ENCODE measurements at regions not wholly inside any gene's neighbourhood (a gene's known extent, or its start where the extent isn't known, plus 50 kb on each side); places are given as distances from the start of the nearest gene placed in this dataset.

- H3K36me3 ChIP-seq (replicated peaks in 1 of 2; ENCODE audit: insufficient read depth in 1 of 2, low read depth in 2 of 2), result no peaks in the 10 kb centered on the region
- ATAC-seq (no peak), DNase-seq (no peak)
- peak overlapping the region in 3 of 4 donors; percentile 18 to 91 (median 88) for H3K27ac ChIP-seq
- no peak for TF ChIP-seq CTCF (IDR thresholded peaks at IDR 0.05)
- no peak for TF ChIP-seq POLR2A (IDR thresholded peaks at IDR 0.05)
- intact Hi-C loops (cut with DNase I), result no loop called here
- no peak overlapping the region for H3K4me3 ChIP-seq
- H3K4me1 ChIP-seq, result peaks cover 71% of the 10 kb centered on the region
- H3K27me3 ChIP-seq, result no peaks in the 10 kb centered on the region
- WGBS, 2 donors, result 36 to 55% methylated on average over 2 of the region's 2 CpGs
- H3K9me3 ChIP-seq, result no peaks in the 10 kb centered on the region
These were observed 167.8 kb downstream of the QRSL1 start for GRCh38 chr6:106797186-106797585.

- Histone ChIP-seq H3K9me3 (no peaks in the 10 kb centered on the region), H3K4me3 (no peak overlapping the region), H3K36me3 (replicated peaks in 1 of 2; ENCODE audit: insufficient read depth in 1 of 2, low read depth in 2 of 2) (no peaks in the 10 kb centered on the region), H3K4me1 (peaks cover 71% of the 10 kb centered on the region), H3K27me3 (no peaks in the 10 kb centered on the region), H3K27ac (peak overlapping the region in 1 of 4 donors; percentile 18)
- TF ChIP-seq CTCF (IDR thresholded peaks at IDR 0.05) (no peak), POLR2A (IDR thresholded peaks at IDR 0.05) (no peak)
- intact Hi-C loops (cut with DNase I), result no loop called here
- WGBS, 2 donors, result 61 to 72% methylated on average over 1 of the region's 1 CpG
- DNase-seq, result no peak
- ATAC-seq, result no peak
These were observed 167.4 kb downstream of the QRSL1 start for GRCh38 chr6:106796781-106797180.

GRCh38 chr6:106794129-106794528 lies 164.8 kb downstream of the QRSL1 start:
- intact Hi-C loops (cut with DNase I), result no loop called here
- Histone ChIP-seq H3K27me3 (no peaks in the 10 kb centered on the region), H3K27ac (peak overlapping the region in 2 of 4 donors; percentile 23 to 82), H3K4me1 (peaks cover 69% of the 10 kb centered on the region), H3K9me3 (no peaks in the 10 kb centered on the region), H3K36me3 (replicated peaks in 1 of 2; ENCODE audit: insufficient read depth in 1 of 2, low read depth in 2 of 2) (no peaks in the 10 kb centered on the region), H3K4me3 (no peak overlapping the region)
- no peak for TF ChIP-seq CTCF (IDR thresholded peaks at IDR 0.05)
- TF ChIP-seq POLR2A (IDR thresholded peaks at IDR 0.05), result no peak
- no peak for DNase-seq
- ATAC-seq, result no peak
- WGBS, 2 donors, result 82 to 92% methylated on average over 2 of the region's 2 CpGs

- H3K36me3 ChIP-seq (replicated peaks in 1 of 2; ENCODE audit: insufficient read depth in 1 of 2, low read depth in 2 of 2), result no peaks in the 10 kb centered on the region
- H3K27me3 ChIP-seq, result no peaks in the 10 kb centered on the region
- intact Hi-C loops (cut with DNase I), result no loop called here
- ATAC-seq (peak; percentile 52), DNase-seq (peak; percentile 48 to 68 (median 54))
- TF ChIP-seq POLR2A (IDR thresholded peaks at IDR 0.05) (no peak), CTCF (IDR thresholded peaks at IDR 0.05) (no peak)
- peaks cover 69% of the 10 kb centered on the region for H3K4me1 ChIP-seq
- no peaks in the 10 kb centered on the region for H3K9me3 ChIP-seq
- 50 to 56% methylated on average over 7 of the region's 7 CpGs for WGBS, 2 donors
- peak overlapping the region; percentile 52 to 98 (median 85) for H3K27ac ChIP-seq
- no peak overlapping the region for H3K4me3 ChIP-seq
These were observed 163.3 kb downstream of the QRSL1 start for GRCh38 chr6:106792536-106793236.

GRCh38 chr6:106790935-106791334 lies 161.6 kb downstream of the QRSL1 start:
- H3K27ac ChIP-seq, result peak overlapping the region; percentile 80 to 98 (median 92)
- no peaks in the 10 kb centered on the region for H3K9me3 ChIP-seq
- no peak overlapping the region for H3K4me3 ChIP-seq
- ATAC-seq, result peak; percentile 33
- no peaks in the 10 kb centered on the region for H3K36me3 ChIP-seq (replicated peaks in 1 of 2; ENCODE audit: insufficient read depth in 1 of 2, low read depth in 2 of 2)
- peaks cover 61% of the 10 kb centered on the region for H3K4me1 ChIP-seq
- no peaks in the 10 kb centered on the region for H3K27me3 ChIP-seq
- TF ChIP-seq POLR2A (IDR thresholded peaks at IDR 0.05) (peak in 2 of 3 donors; percentile 38 to 50), CTCF (IDR thresholded peaks at IDR 0.05) (no peak)
- 41 to 43% methylated on average over 8 of the region's 8 CpGs for WGBS, 2 donors
- peak in 3 of 4 donors; percentile 60 to 82 (median 70) for DNase-seq
- intact Hi-C loops (cut with DNase I), result no loop called here
